SKM-1 treated with dmso at 0.1 percent for 144 hours (cell line): ENCODE measurements at regions not wholly inside any gene's neighbourhood (a gene's known extent, or its start where the extent isn't known, plus 50 kb on each side); places are given as distances from the start of the nearest gene placed in this dataset.
"Not testable (repeated sequence)": the region's sequence is repeated elsewhere in the genome, so short reads cannot be mapped to it uniquely, and the experiment has no call there.

Source experiments
- DNase-seq: peaks from one replicate; lab custom pipeline; 2025; ENCODE audit not compliant: unreplicated experiment; lab: John Stamatoyannopoulos, UW

GRCh38 chr2:146467425-146467824, 1377.4 kb upstream of the ACVR2A start:
- no peak for DNase-seq

GRCh38 chr2:146465460-146465859, 1379.4 kb upstream of the ACVR2A start:
- no peak for DNase-seq

GRCh38 chr2:146461068-146461467, 1383.8 kb upstream of the ACVR2A start:
- DNase-seq, result no peak

- DNase-seq, result no peak
Measured at GRCh38 chr2:146458585-146458984, 1386.2 kb upstream of the ACVR2A start.

GRCh38 chr2:146457221-146457620, 1387.6 kb upstream of the ACVR2A start:
- DNase-seq, result no peak

GRCh38 chr2:146455325-146455724, 1389.5 kb upstream of the ACVR2A start:
- DNase-seq, result no peak

GRCh38 chr2:146451972-146452371, 1392.9 kb upstream of the ACVR2A start:
- DNase-seq, result no peak

GRCh38 chr2:146450131-146450530, 1394.7 kb upstream of the ACVR2A start:
- no peak for DNase-seq

GRCh38 chr2:146444987-146445386, 1399.8 kb upstream of the ACVR2A start:
- no peak for DNase-seq

GRCh38 chr2:146444085-146444484, 1400.7 kb upstream of the ACVR2A start:
- no peak for DNase-seq

GRCh38 chr2:146438246-146438645, 1406.6 kb upstream of the ACVR2A start:
- no peak for DNase-seq

- no peak for DNase-seq
Measured at GRCh38 chr2:146437712-146438111, 1407.1 kb upstream of the ACVR2A start.

GRCh38 chr2:146433116-146433875, 1411.5 kb upstream of the ACVR2A start:
- DNase-seq, result no peak

- DNase-seq, result no peak
Measured at GRCh38 chr2:146429366-146429765, 1415.5 kb upstream of the ACVR2A start.

- DNase-seq, result no peak
Measured at GRCh38 chr2:146417942-146418341, 1426.9 kb upstream of the ACVR2A start.

GRCh38 chr2:146415291-146415690, 1429.5 kb upstream of the ACVR2A start:
- no peak for DNase-seq

- no peak for DNase-seq
Measured at GRCh38 chr2:146414456-146414855, 1430.4 kb upstream of the ACVR2A start.

- no peak for DNase-seq
Measured at GRCh38 chr2:146413086-146413610, 1431.7 kb upstream of the ACVR2A start.

GRCh38 chr2:146412625-146413024, 1432.2 kb upstream of the ACVR2A start:
- DNase-seq, result no peak

- DNase-seq, result not testable (repeated sequence)
Measured at GRCh38 chr2:146405402-146406309, 1439.2 kb upstream of the ACVR2A start.

GRCh38 chr2:146403546-146404160, 1441.2 kb upstream of the ACVR2A start:
- DNase-seq, result not testable (repeated sequence)
